ENCODE measurements at regions not wholly inside any gene's neighbourhood (a gene's known extent, or its start where the extent isn't known, plus 50 kb on each side); places are given as distances from the start of the nearest gene placed in this dataset.

DNA sequence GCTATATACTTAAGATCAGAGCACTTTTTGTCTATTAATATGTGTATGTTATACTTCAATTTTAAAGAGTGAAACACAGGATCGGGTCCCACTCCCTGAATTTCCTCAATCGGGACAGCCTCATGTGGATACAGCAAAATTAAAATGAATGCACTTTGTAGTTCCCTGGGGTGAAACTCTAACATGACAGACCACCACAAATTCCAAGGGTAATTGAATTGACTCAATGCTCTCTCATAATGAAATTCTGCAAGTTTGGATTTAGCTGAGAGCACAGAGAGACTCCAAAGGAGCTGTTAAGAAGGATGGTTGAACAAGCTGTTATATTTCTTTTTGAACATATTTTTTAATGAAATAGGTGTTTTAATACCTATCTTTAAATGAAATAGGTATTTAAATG, 413.6 kb downstream of the GXYLT1 start:
- H3K4me3 ChIP-seq (ENCODE audit: low read length): no peak overlapping the region
- H3K27ac ChIP-seq (ENCODE audit: low read length): no peak overlapping the region
- no peaks in the 10 kb centered on the region for H3K36me3 ChIP-seq (ENCODE audit: insufficient read depth, low read length)
- H4K20me1 ChIP-seq (ENCODE audit: insufficient read depth): no peaks in the 10 kb centered on the region
- H2AFZ ChIP-seq (ENCODE audit: low read depth, low read length): no peak overlapping the region
- peaks cover 4% of the 10 kb centered on the region for H3K9me3 ChIP-seq (ENCODE audit: low read length)
- no peaks in the 10 kb centered on the region for H3K27me3 ChIP-seq (ENCODE audit: insufficient read depth, low read depth, low read length)
- TF ChIP-seq EP300 (conservative IDR thresholded peaks at IDR 0.05; ENCODE audit: poor library complexity, severe bottlenecking): no peak
- TF ChIP-seq RAD21 (conservative IDR thresholded peaks at IDR 0.05): no peak
- no peaks in the 10 kb centered on the region for H3F3A ChIP-seq (ENCODE audit: insufficient read depth, low read length, poor library complexity, severe bottlenecking)
- H3K79me2 ChIP-seq (replicated peaks; ENCODE audit: insufficient read depth, low read length): no peaks in the 10 kb centered on the region
- no peak overlapping the region for H3K4me2 ChIP-seq (ENCODE audit: low read length)
- H3K9me2 ChIP-seq (ENCODE audit: insufficient read depth, low read length): no peaks in the 10 kb centered on the region
- H3K9ac ChIP-seq (ENCODE audit: low read length): no peak overlapping the region

DNA sequence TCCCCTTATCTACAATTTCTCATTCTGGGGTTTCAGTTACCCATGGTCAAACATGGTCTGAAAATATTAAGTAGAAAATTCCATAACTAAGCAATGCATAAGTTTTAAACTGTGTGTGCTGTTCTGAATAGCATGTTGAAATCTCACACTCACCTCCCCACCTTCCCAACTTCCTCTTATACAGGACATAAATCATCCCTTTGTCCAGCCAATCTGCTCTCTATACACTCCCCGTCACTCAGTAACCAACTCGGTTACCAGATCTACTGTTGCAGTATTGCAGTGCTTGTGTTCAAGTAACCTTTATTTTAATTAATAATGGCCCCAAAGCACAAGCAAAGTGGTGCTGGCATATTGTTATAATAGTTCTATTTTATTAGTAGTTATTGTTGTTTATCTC, 420.5 kb downstream of the GXYLT1 start:
- Histone ChIP-seq H3K9ac (ENCODE audit: low read length) (no peak overlapping the region), H3K9me3 (ENCODE audit: low read length) (no peaks in the 10 kb centered on the region), H3F3A (ENCODE audit: insufficient read depth, low read length, poor library complexity, severe bottlenecking) (no peaks in the 10 kb centered on the region), H4K20me1 (ENCODE audit: insufficient read depth) (no peaks in the 10 kb centered on the region), H3K79me2 (replicated peaks; ENCODE audit: insufficient read depth, low read length) (no peaks in the 10 kb centered on the region), H3K4me3 (ENCODE audit: low read length) (no peak overlapping the region), H3K36me3 (ENCODE audit: insufficient read depth, low read length) (no peaks in the 10 kb centered on the region), H3K27ac (ENCODE audit: low read length) (no peak overlapping the region), H3K27me3 (ENCODE audit: insufficient read depth, low read depth, low read length) (no peaks in the 10 kb centered on the region), H3K9me2 (ENCODE audit: insufficient read depth, low read length) (no peaks in the 10 kb centered on the region), H3K4me2 (ENCODE audit: low read length) (no peak overlapping the region), H2AFZ (ENCODE audit: low read depth, low read length) (no peak overlapping the region)
- TF ChIP-seq RAD21 (conservative IDR thresholded peaks at IDR 0.05): no peak
- TF ChIP-seq POLR2AphosphoS5 (IDR thresholded peaks at IDR 0.05): no peak
- TF ChIP-seq EP300 (conservative IDR thresholded peaks at IDR 0.05; ENCODE audit: poor library complexity, severe bottlenecking): no peak
- TF ChIP-seq, protein P1, sequence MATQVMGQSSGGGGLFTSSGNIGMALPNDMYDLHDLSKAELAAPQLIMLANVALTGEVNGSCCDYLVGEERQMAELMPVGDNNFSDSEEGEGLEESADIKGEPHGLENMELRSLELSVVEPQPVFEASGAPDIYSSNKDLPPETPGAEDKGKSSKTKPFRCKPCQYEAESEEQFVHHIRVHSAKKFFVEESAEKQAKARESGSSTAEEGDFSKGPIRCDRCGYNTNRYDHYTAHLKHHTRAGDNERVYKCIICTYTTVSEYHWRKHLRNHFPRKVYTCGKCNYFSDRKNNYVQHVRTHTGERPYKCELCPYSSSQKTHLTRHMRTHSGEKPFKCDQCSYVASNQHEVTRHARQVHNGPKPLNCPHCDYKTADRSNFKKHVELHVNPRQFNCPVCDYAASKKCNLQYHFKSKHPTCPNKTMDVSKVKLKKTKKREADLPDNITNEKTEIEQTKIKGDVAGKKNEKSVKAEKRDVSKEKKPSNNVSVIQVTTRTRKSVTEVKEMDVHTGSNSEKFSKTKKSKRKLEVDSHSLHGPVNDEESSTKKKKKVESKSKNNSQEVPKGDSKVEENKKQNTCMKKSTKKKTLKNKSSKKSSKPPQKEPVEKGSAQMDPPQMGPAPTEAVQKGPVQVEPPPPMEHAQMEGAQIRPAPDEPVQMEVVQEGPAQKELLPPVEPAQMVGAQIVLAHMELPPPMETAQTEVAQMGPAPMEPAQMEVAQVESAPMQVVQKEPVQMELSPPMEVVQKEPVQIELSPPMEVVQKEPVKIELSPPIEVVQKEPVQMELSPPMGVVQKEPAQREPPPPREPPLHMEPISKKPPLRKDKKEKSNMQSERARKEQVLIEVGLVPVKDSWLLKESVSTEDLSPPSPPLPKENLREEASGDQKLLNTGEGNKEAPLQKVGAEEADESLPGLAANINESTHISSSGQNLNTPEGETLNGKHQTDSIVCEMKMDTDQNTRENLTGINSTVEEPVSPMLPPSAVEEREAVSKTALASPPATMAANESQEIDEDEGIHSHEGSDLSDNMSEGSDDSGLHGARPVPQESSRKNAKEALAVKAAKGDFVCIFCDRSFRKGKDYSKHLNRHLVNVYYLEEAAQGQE (IDR thresholded peaks at IDR 0.05; ENCODE audit: borderline replicate concordance): no peak
- no peak for TF ChIP-seq MXI1 (conservative IDR thresholded peaks at IDR 0.05; ENCODE audit: poor library complexity, severe bottlenecking)
- TF ChIP-seq EZH2 (IDR thresholded peaks at IDR 0.05; ENCODE audit: borderline replicate concordance, insufficient read depth, low read length, poor library complexity, severe bottlenecking): no peak

DNA sequence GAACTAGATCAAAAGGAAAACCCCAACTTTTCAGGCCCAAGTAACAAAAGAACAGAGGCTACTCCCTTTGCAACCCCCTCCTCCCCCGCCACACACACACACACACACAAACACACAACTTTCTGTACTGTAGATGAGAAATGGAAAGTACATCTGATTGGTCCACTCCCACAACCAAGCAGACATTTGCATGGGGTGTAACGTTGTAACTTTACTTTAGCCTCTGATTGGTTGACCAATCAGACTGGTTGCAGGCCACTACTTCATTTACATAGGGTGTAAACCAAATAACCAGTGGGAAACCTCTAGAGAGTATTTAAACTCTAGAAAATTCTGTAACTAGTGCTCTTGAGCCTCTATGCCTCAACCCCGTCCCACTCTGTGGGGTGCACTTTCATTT, 425.5 kb downstream of the GXYLT1 start:
- H3K4me3 ChIP-seq (ENCODE audit: low read length): no peak overlapping the region
- H3K27ac ChIP-seq (ENCODE audit: low read length): no peak overlapping the region
- no peak for TF ChIP-seq MXI1 (conservative IDR thresholded peaks at IDR 0.05; ENCODE audit: poor library complexity, severe bottlenecking)
- TF ChIP-seq, protein P1 (IDR thresholded peaks at IDR 0.05; ENCODE audit: borderline replicate concordance): no peak
- TF ChIP-seq EZH2 (IDR thresholded peaks at IDR 0.05; ENCODE audit: borderline replicate concordance, insufficient read depth, low read length, poor library complexity, severe bottlenecking): no peak
- no peak for TF ChIP-seq POLR2AphosphoS5 (IDR thresholded peaks at IDR 0.05)
- TF ChIP-seq EP300 (conservative IDR thresholded peaks at IDR 0.05; ENCODE audit: poor library complexity, severe bottlenecking): no peak
- TF ChIP-seq, protein P2, sequence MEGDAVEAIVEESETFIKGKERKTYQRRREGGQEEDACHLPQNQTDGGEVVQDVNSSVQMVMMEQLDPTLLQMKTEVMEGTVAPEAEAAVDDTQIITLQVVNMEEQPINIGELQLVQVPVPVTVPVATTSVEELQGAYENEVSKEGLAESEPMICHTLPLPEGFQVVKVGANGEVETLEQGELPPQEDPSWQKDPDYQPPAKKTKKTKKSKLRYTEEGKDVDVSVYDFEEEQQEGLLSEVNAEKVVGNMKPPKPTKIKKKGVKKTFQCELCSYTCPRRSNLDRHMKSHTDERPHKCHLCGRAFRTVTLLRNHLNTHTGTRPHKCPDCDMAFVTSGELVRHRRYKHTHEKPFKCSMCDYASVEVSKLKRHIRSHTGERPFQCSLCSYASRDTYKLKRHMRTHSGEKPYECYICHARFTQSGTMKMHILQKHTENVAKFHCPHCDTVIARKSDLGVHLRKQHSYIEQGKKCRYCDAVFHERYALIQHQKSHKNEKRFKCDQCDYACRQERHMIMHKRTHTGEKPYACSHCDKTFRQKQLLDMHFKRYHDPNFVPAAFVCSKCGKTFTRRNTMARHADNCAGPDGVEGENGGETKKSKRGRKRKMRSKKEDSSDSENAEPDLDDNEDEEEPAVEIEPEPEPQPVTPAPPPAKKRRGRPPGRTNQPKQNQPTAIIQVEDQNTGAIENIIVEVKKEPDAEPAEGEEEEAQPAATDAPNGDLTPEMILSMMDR (IDR thresholded peaks at IDR 0.05; ENCODE audit: poor library complexity, severe bottlenecking): no peak
- TF ChIP-seq SMC3 (conservative IDR thresholded peaks at IDR 0.05; ENCODE audit: poor library complexity): no peak
- TF ChIP-seq RAD21 (conservative IDR thresholded peaks at IDR 0.05): no peak
- TF ChIP-seq TAF1 (IDR thresholded peaks at IDR 0.05; ENCODE audit: low read depth): no peak
- no peak overlapping the region for H2AFZ ChIP-seq (ENCODE audit: low read depth, low read length)
- H3F3A ChIP-seq (ENCODE audit: insufficient read depth, low read length, poor library complexity, severe bottlenecking): no peaks in the 10 kb centered on the region
- H3K9me3 ChIP-seq (ENCODE audit: low read length): no peaks in the 10 kb centered on the region
- H3K27me3 ChIP-seq (ENCODE audit: insufficient read depth, low read depth, low read length): no peaks in the 10 kb centered on the region
- H3K9me2 ChIP-seq (ENCODE audit: insufficient read depth, low read length): no peaks in the 10 kb centered on the region
- H4K20me1 ChIP-seq (ENCODE audit: insufficient read depth): no peaks in the 10 kb centered on the region
- H3K9ac ChIP-seq (ENCODE audit: low read length): no peak overlapping the region
- no peaks in the 10 kb centered on the region for H3K36me3 ChIP-seq (ENCODE audit: insufficient read depth, low read length)
- H3K4me2 ChIP-seq (ENCODE audit: low read length): no peak overlapping the region
- no peaks in the 10 kb centered on the region for H3K79me2 ChIP-seq (replicated peaks; ENCODE audit: insufficient read depth, low read length)

Data from neural cell (in vitro differentiated cells).